K562 (cell line): ENCODE measurements at regions not wholly inside any gene's neighbourhood (a gene's known extent, or its start where the extent isn't known, plus 50 kb on each side); places are given as distances from the start of the nearest gene placed in this dataset.

Experiments
- ATAC-seq: fragments of 200-7000 bp; cut with Tn5 transposase; 3 replicates; pipeline ENCODE4 v1.9.1; 2020; ENCODE audit warnings: moderate library complexity
- BruUV-seq: library from RNA; stranded (reverse); fragments of 400-500 nt; replicated peaks from 2 replicates; lab custom pipeline; 2021; lab: Mats Ljungman, UMichigan
- CTCF ChIA-PET: fragments of 300-600 bp; formaldehyde crosslinking; extraction: SDS; loops from one replicate; lab custom pipeline; 2021; ENCODE audit warnings: low intra/inter-chr PET ratio; lab: Yijun Ruan, JAX
- POLR2A ChIA-PET: fragments of 300-600, 350-650 bp; sonication (Branson Sonifier 250); formaldehyde crosslinking; extraction: SDS; loops from one replicate; lab custom pipeline; 2021; ENCODE audit warnings: antibody characterized with exemption, inconsistent platforms; lab: Yijun Ruan, JAX
- DNase-seq, 4 experiments: peaks; one replicate each; pipeline versions ENCODE4 v3.0.0 to v3.0.0-alpha.2; 2011 to 2018; ENCODE audit warnings: low spot score in 3 of 4, mixed read lengths in 3 of 4; ENCODE audit errors: extremely low read depth in 1 of 4
- FAIRE-seq: peaks from 2 replicates; lab custom pipeline; 2011; peaks lifted over from hg19 to GRCh38; lab: Jason Lieb, UNC
- H2AFZ ChIP-seq: 2 replicates; pipeline ENCODE4 v1.6.0; 2011; ENCODE audit warnings: low read depth, low read length, control low read depth, inconsistent platforms
- H3K27ac ChIP-seq: fragments of 200-600 bp; 3 replicates; pipeline ENCODE4 v1.8.0; 2011; ENCODE audit warnings: low read depth, mild to moderate bottlenecking, control low read depth, inconsistent platforms, low read length, moderate library complexity, mixed read lengths; ENCODE audit errors: extremely low read depth
- H3K27me3 ChIP-seq, 2 experiments: fragments of 300-600 bp in 1 of 2; 2 replicates in 1 of 2; 3 replicates in 1 of 2; pipeline versions ENCODE4 v1.6.0 to v1.8.0; 2011; ENCODE audit warnings: inconsistent platforms in 2 of 2, low read length in 2 of 2, mild to moderate bottlenecking in 1 of 2, mixed read lengths in 1 of 2, moderate library complexity in 1 of 2; ENCODE audit not compliant: control insufficient read depth in 2 of 2, insufficient read depth in 2 of 2
- H3K36me3 ChIP-seq: fragments of 300-600 bp; 3 replicates; pipeline ENCODE4 v1.8.0; 2011; ENCODE audit warnings: mild to moderate bottlenecking, low read length, inconsistent platforms; ENCODE audit not compliant: control insufficient read depth, insufficient read depth
- H3K4me1 ChIP-seq, 2 experiments: fragments of 200-600 bp in 1 of 2; replicated peaks in 1 of 2; 2 replicates in 1 of 2; 3 replicates in 1 of 2; pipeline versions ENCODE4 v1.5.1 to v1.8.0; 2011; ENCODE audit warnings: inconsistent platforms in 2 of 2, low read length in 2 of 2, mild to moderate bottlenecking in 1 of 2, mixed read lengths in 1 of 2, moderate library complexity in 1 of 2; ENCODE audit not compliant: control insufficient read depth in 2 of 2, insufficient read depth in 2 of 2
- H3K4me2 ChIP-seq: 2 replicates; pipeline ENCODE4 v1.6.1; 2011; ENCODE audit warnings: low read length, control low read depth, inconsistent platforms, mixed read lengths; ENCODE audit not compliant: insufficient read depth
- H3K4me3 ChIP-seq: fragments of 200-600 bp; sonication (generic), shearing (Covaris generic); 2 replicates; pipeline ENCODE4 v1.5.1; 2016; ENCODE audit warnings: control low read depth, inconsistent platforms
- H3K79me2 ChIP-seq: fragments of 200-600 bp; 3 replicates; pipeline ENCODE4 v1.8.0; 2011; ENCODE audit warnings: low read length, inconsistent platforms; ENCODE audit not compliant: control insufficient read depth, insufficient read depth
- H3K9ac ChIP-seq, 2 experiments: 2 replicates each; pipeline versions ENCODE4 v1.6.0 to v1.6.1; 2011; ENCODE audit warnings: low read depth in 2 of 2, low read length in 2 of 2, control low read depth in 1 of 2, inconsistent platforms in 1 of 2, mild to moderate bottlenecking in 1 of 2, mixed read lengths in 1 of 2; ENCODE audit not compliant: insufficient read depth in 1 of 2
- H3K9me1 ChIP-seq: one replicate; pipeline ENCODE4 v1.6.0; 2011; ENCODE audit warnings: inconsistent platforms, mild to moderate bottlenecking, low read length, moderate library complexity; ENCODE audit not compliant: control insufficient read depth, insufficient read depth
- H3K9me3 ChIP-seq: replicated peaks from 2 replicates; pipeline ENCODE4 v1.5.1; 2011; ENCODE audit warnings: low read depth, low read length, inconsistent platforms; ENCODE audit not compliant: control insufficient read depth, insufficient read depth
- H4K20me1 ChIP-seq: replicated peaks from 2 replicates; pipeline ENCODE4 v1.6.1; 2011; ENCODE audit warnings: low read length, inconsistent platforms, mixed read lengths; ENCODE audit not compliant: control insufficient read depth, insufficient read depth
- CC2D1A ChIP-seq: fragments of 450-650 bp; IDR thresholded peaks from 2 replicates; pipeline ENCODE4 v1.6.1; 2017; ENCODE audit warnings: mild to moderate bottlenecking
- FOXK2 ChIP-seq, 2 experiments: fragments of 450-650 bp; IDR thresholded peaks in 1 of 2; conservative IDR thresholded peaks in 1 of 2; 2 replicates each; pipeline ENCODE4 v1.6.1; 2016; ENCODE audit warnings: low read depth in 2 of 2, mild to moderate bottlenecking in 1 of 2
- FUS ChIP-seq: fragments of 200-400 bp; formaldehyde crosslinking; optimal IDR thresholded peaks from 2 replicates; pipeline ENCODE3; 2017; ENCODE audit warnings: low read depth, low read length
- MCM7 ChIP-seq, 2 experiments: fragments of 450-650 bp; IDR thresholded peaks; 2 replicates each; pipeline ENCODE4 v1.6.1; 2016 to 2018
- MED1 ChIP-seq: sonication (generic); formaldehyde crosslinking; IDR thresholded peaks from 2 replicates; pipeline ENCODE4 v1.8.1; 2023; ENCODE audit warnings: missing genetic modification reagents, borderline replicate concordance
- POLR2G ChIP-seq: fragments of 200-400 bp; formaldehyde crosslinking; IDR thresholded peaks from 2 replicates; pipeline ENCODE4 v1.6.1; 2017; ENCODE audit warnings: low read depth, mild to moderate bottlenecking, antibody characterized with exemption, low read length, moderate library complexity
- PRMT5 ChIP-seq: sonication (generic); formaldehyde crosslinking; IDR thresholded peaks from 2 replicates; pipeline ENCODE4 v1.5.0; 2020; ENCODE audit warnings: missing genetic modification reagents
- RBM17 ChIP-seq: fragments of 200-400 bp; formaldehyde crosslinking; IDR thresholded peaks from 2 replicates; pipeline ENCODE4 v1.6.1; 2017; ENCODE audit warnings: low read depth, mild to moderate bottlenecking, low read length, borderline replicate concordance
- RBM25 ChIP-seq: fragments of 200-400 bp; formaldehyde crosslinking; IDR thresholded peaks from 2 replicates; pipeline ENCODE4 v1.6.1; 2018; ENCODE audit warnings: low read length, low read depth, moderate library complexity; ENCODE audit not compliant: severe bottlenecking
- SP2 ChIP-seq: IDR thresholded peaks from 2 replicates; pipeline ENCODE4 v1.6.1; 2011; ENCODE audit warnings: mild to moderate bottlenecking, low read depth, low read length, moderate library complexity; ENCODE audit not compliant: poor library complexity, severe bottlenecking; ENCODE audit errors: extremely low read depth
- TRIM28 ChIP-seq: fragments of 450-650 bp; IDR thresholded peaks from 2 replicates; pipeline ENCODE4 v1.6.1; 2017
- XRCC5 ChIP-seq: fragments of 200-400 bp; formaldehyde crosslinking; IDR thresholded peaks from 2 replicates; pipeline ENCODE4 v1.6.1; 2017; ENCODE audit warnings: low read depth, mild to moderate bottlenecking, low read length
- ZBTB33 ChIP-seq: sonication (generic); formaldehyde crosslinking; IDR thresholded peaks from 2 replicates; pipeline ENCODE4 v1.8.1; 2023; ENCODE audit warnings: mild to moderate bottlenecking, missing genetic modification reagents
- WGBS: fragments of 100-300 bp; shearing (Covaris generic); methylation state at CpG from one replicate; pipeline ENCODE4 v1.1.6; 2016; ENCODE audit warnings: low coverage, mixed read lengths; ENCODE audit not compliant: insufficient coverage; ENCODE audit errors: missing lambda C conversion rate; 5-methylcytosine and 5-hydroxymethylcytosine counted together
- in situ Hi-C: fragments of 300-500 bp; cut with MboI; formaldehyde crosslinking; loops from 4 replicates; pipeline ENCODE4 v1.15.0; 2018; ENCODE audit warnings: inconsistent platforms, mixed read lengths
- intact Hi-C: fragments of 100-400 bp; cut with micrococcal nuclease; formaldehyde crosslinking; loops from 2 replicates; pipeline ENCODE4 v1.14.2; 2022

- H3K79me2 ChIP-seq = no peaks in the 10 kb centered on the region
- intact Hi-C loops (no loop called here), in situ Hi-C loops (no loop called here)
- FAIRE-seq (no peak), ATAC-seq (no peak), DNase-seq (no peak)
- peaks cover 2% of the 10 kb centered on the region; the same call in 1 of the 2 replicates for H3K9me3 ChIP-seq
- ChIA-PET CTCF (no interaction called here), POLR2A (no interaction called here)
- no peaks in the 10 kb centered on the region for H3K9me1 ChIP-seq
- no peak overlapping the region for H2AFZ ChIP-seq
- H3K4me2 ChIP-seq = no peak overlapping the region
- no peaks in the 10 kb centered on the region for H4K20me1 ChIP-seq
- no peaks in the 10 kb centered on the region for H3K4me1 ChIP-seq
- H3K36me3 ChIP-seq = no peaks in the 10 kb centered on the region
- H3K4me3 ChIP-seq = no peak overlapping the region
- WGBS = 4% methylated on average over 2 of the region's 2 CpGs
- no peak overlapping the region for H3K27ac ChIP-seq
- H3K27me3 ChIP-seq = no peaks in the 10 kb centered on the region
- no peak overlapping the region for H3K9ac ChIP-seq
- BruUV-seq = no TSS peak
- TF ChIP-seq XRCC5 (no peak), RBM25 (no peak)
Measured at GRCh38 chr11:81459766-81460306, 1273.8 kb downstream of the FAM181B start.

GRCh38 chr11:81449588-81450156 is 1284.0 kb downstream of the FAM181B start:
- Histone ChIP-seq H4K20me1 (no peaks in the 10 kb centered on the region), H3K27ac (no peak overlapping the region), H3K27me3 (no peaks in the 10 kb centered on the region), H3K4me1 (no peaks in the 10 kb centered on the region), H3K4me2 (no peak overlapping the region), H3K9me3 (no peaks in the 10 kb centered on the region), H3K4me3 (no peak overlapping the region), H3K79me2 (no peaks in the 10 kb centered on the region), H3K9me1 (no peaks in the 10 kb centered on the region), H2AFZ (no peak overlapping the region), H3K9ac (no peak overlapping the region), H3K36me3 (no peaks in the 10 kb centered on the region)
- no TSS peak for BruUV-seq
- FAIRE-seq = no peak
- TF ChIP-seq ZBTB33 (no peak), FUS (no peak), TRIM28 (no peak), MCM7 (IDR thresholded peaks at IDR 0.05) (no peak), MED1 (CRISPR knock-in tag) (no peak), SP2 (no peak), FOXK2 (conservative IDR thresholded peaks at IDR 0.05 in 1 of 2, IDR thresholded peaks at IDR 0.05 in 1 of 2; ENCODE audit: low read depth in 2 of 2) (no peak), CC2D1A (no peak), PRMT5 (CRISPR knock-in tag) (no peak), POLR2G (no peak), RBM17 (no peak)
- CTCF ChIA-PET = no interaction called here
- no peak for ATAC-seq
- in situ Hi-C loops = no loop called here
- POLR2A ChIA-PET = no interaction called here
- 0% methylated on average over 5 of the region's 5 CpGs for WGBS
- intact Hi-C loops = no loop called here
- no peak for DNase-seq
